HG03280 (cell line): ENCODE measurements at regions not wholly inside any gene's neighbourhood (a gene's known extent, or its start where the extent isn't known, plus 50 kb on each side); places are given as distances from the start of the nearest gene placed in this dataset.

ENCODE experiments used
- ATAC-seq: cut with Tn5 transposase; IDR thresholded peaks from one replicate; pipeline ENCODE4 v1.9.1; 2021; ENCODE audit warnings: mild to moderate bottlenecking, moderate library complexity; ENCODE audit not compliant: unreplicated experiment

DNA sequence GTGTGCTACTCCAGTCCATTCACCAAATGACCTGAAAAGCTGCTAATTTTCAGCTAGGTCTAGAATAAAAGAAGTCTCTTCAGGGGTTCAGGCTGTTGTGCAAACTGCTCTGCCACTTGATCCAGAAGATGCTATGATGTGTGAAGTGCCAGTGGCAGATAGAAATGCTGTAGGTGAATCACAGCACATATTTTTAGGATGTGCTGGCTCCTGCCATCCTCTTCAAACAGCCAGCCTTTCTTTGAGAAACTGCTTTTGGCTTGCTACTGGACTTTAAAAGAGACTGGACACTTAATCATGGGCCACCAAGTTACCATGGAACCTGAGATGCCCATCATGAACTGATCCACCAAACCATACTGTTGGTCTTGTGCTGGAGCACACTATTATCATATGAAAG is 322.1 kb downstream of the EN1 start:
- ATAC-seq, result no peak

DNA sequence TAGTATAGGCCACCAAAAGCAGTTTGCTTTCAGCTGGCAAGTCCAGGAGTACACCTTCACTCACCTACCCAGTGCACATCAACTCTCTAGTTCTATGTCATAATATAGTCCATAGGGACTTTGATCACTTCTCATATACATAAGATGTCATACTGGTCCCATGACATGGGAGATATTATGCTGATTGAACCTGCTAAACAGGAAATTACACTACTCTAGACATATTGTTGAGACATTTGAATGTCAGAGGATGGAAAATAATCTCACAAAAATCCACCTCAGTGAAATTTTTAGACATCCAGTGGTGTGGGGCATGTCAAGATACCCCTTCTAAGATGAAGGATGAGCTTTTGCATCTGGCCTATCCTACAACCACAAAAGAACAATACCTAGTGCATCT is 322.5 kb downstream of the EN1 start:
- ATAC-seq, result no peak

DNA sequence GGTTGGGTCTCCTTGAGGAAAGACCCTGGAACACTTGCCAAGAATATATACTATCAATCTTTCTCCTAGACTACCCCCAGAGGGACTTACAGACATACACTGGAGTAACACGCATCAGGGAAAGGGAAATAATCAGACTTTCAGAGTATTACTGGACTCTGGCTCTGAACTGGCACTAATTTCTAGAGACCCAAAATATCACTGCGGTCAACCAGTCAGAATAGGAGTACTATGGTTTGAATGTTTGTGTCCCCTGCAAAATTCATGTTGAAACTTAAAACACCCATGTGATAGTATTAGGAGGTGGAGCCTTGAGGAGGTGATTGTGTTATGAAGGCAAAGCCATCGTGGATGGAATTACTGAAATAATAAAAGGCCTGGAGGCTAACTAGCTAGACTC is 323.7 kb downstream of the EN1 start:
- ATAC-seq, result no peak

DNA sequence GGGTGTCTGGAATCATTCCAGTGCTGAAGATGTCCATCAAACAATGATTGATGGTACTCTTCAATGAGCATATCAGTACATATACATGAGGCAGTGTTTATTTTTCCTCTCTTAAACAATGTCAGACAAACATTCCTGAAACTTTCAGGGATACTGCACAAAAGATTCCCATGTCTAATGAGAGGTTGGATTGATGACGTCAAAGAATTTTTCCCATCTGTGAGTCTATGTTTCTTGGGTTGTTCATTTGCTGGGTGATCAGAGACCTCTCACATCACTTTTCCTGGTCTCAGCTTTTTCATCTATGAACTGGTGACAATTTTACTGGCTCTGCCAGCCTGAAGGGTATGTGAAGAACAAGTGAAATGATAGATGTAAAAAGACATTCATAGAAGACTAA is 325.5 kb downstream of the EN1 start:
- ATAC-seq, result no peak

GRCh38 chr2:118521272-118521671 is 326.2 kb downstream of the EN1 start:
- ATAC-seq, result no peak

DNA sequence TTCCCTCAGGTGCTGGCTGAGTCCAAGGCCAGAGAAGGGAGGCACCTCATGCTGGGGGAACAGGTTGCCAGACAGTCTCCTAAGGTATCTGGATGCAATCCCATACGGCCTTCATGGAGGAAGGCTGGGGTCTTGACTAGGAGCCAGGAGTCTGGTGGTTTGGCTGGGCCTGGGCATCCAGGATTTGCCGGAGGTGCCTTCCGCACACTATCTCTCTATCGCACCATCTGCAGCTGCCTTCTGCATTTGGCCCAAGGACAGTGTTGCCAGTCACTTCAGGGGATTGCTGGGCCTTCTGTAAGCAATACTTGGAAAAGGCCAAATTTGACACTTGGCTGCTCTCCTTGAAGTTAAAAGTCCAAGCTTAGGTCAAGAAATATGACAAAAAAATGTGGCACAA is 327.2 kb downstream of the EN1 start:
- ATAC-seq, result no peak

- ATAC-seq, result no peak
These were observed 327.9 kb downstream of the EN1 start for GRCh38 chr2:118519511-118519910.

DNA sequence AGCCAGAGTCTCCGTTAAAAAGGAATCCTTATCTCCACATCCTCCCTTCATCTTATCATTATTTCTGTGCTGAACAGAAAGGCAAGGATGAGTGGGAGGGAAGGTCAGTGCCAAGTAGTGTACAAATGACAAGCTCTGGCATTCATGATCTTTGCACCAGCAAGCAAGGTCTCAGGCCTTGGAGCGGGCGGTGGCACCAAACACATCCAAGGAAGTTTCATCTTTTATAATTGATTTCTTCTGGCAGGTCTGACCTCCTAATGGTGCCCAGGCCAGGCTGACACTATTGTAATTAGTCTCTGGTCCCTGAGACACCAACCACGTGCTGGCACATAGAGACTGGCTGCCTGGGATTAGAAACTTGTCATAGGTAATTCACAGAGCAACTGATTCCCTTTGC is 336.6 kb downstream of the EN1 start:
- ATAC-seq, result no peak

DNA sequence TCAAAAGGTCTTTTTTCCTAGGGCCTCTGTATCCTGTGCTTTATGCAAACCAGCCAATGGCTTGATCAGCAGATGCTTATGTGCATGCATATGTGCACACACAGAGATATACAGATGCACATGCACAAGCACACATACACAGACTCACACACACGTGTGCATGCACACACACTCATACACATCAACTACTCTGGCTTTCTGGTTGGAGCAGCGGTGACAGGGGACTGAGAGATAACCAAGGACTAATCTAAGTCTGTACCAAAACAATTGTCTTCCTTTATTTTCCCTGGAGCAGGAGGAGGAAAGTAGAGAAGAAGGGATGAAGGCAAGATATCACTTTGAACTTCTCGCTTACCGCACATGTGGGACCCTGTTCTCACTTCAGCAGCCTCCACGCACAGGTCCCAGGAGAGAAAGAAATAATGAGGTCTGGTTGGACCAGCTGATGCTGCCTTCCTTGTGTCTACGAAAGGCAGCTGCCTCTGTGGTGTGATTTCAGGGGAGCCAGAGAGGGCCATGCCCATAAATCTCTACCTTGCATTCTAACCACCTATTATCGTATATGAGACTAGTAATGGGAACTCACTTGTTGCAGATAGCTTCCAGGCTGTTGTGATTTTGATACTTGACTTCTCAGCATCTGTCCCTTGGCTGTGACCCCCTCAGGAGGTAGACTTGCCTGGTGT is 338.0 kb downstream of the EN1 start:
- ATAC-seq, result no peak

DNA sequence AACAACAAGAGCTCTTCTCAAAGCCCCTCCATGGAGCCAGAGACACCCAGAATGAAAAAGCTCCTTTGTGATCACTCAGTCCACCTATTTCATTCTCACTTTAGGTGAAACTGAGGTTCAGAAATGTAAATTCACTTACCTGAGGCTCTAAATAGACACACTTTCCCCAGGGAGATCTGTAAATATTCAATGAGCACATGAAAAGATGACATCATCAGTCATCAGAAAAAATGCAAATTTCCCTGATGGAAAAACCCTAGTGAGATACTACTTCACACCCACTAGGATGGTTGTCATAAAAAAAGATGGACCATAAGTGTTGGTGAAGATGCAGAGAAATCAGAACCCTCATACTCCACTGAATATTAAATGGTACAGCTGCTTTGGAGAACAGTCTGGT is 339.2 kb downstream of the EN1 start:
- no peak for ATAC-seq

GRCh38 chr2:118505436-118505835 is 342.0 kb downstream of the EN1 start:
- no peak for ATAC-seq

GRCh38 chr2:118502106-118502505 is 345.3 kb downstream of the EN1 start:
- no peak for ATAC-seq

DNA sequence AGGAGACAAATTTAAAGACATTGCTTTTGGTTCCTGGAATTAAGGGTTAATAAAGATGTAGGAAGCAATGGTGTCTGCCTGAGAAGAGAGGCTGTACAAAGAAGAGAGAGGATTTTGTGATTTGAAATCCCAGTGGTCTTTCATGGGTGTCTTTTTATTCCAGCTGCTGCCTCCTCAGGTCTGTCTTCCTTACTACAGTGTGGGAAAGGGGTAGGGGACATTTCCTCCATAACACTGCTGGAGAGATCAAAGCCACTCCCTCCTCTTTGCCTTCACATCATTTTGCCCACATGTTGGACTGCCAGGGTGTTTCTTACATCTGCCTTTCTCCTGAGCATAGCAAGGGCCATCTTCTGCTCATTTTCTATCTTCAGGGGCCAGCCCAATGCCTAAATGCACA is 348.5 kb downstream of the EN1 start:
- no peak for ATAC-seq

- ATAC-seq, result no peak
These were observed 350.4 kb downstream of the EN1 start for GRCh38 chr2:118496870-118497611.

DNA sequence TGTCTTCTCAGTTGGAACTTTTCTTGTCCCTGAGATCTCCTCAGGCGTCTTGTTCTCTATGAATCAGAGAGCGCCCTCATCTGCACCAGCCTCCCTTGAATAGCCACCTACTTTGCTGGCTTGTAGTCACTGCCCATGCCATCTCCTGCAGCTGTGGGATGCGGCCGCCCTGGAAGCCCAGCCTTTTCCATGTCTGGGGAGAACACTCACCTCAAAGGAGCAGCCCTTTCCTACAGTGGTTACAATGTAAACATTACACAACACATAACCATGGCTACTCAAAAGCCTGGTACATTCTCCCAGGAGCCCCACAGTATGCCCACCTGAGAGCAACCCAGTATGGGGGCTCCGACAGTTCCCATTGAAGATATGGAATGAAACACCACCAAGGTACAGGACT is 351.0 kb downstream of the EN1 start:
- no peak for ATAC-seq

DNA sequence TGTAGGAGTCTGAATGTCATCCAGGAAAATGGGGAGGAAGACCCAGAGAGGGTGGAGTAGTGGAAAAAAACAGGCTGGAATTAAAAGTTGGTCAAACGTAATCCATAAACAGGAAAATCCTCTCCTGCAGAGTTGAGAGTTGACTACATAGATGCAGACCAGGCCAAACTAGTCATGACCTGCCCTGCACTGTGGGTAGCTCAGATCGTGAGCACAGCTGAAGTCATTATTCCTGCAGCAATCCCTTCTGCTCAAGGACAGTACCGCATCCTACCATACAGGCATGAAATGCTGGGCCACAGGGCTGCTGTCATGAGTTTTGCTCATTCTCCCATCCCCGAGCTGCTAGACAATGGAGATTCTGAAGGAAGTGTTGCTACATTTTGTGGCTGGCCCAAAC is 352.2 kb downstream of the EN1 start:
- no peak for ATAC-seq

- ATAC-seq, result no peak
These were observed 354.2 kb downstream of the EN1 start for GRCh38 chr2:118493213-118493612.

DNA sequence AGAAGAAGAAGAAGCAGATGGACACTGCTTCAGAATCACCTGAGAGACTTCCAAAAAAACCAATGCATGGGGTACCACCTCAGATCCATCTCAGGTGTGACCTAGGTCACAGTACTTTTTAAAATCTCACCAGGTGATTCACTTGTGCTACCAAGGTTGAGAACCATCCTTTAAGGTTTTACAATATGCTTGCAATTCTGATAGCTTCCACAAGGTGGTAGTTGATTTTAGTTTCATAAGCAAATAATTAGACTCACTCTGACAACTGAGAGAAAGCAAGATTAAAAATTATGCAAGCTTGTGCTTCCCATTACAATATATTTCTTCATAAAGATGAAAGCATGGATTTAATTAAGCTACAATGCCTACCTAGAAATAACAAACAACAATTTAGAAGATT is 355.1 kb downstream of the EN1 start:
- no peak for ATAC-seq

DNA sequence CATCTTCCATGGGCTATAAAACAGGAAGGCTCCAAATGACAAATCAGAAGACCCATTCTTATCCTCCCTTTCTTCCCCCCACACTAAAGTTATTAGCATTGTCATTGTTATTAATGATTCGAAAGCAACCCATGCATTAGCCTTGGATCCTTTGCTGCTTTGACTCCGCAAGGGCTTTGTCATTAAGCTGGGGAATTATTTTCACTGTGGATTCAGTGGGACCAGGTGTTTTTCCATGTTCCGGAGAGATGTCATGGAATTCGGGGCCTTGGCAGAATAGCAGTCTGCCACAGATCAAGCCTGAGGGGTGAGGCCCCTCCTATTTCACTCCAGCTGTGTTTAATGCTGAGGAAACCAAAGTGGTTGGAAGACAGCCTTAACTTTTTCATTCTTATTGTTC is 357.1 kb downstream of the EN1 start:
- ATAC-seq, result no peak

- no peak for ATAC-seq
These were observed 357.6 kb downstream of the EN1 start for GRCh38 chr2:118489712-118490299.

GRCh38 chr2:118481299-118481698 is 366.1 kb downstream of the EN1 start:
- no peak for ATAC-seq

DNA sequence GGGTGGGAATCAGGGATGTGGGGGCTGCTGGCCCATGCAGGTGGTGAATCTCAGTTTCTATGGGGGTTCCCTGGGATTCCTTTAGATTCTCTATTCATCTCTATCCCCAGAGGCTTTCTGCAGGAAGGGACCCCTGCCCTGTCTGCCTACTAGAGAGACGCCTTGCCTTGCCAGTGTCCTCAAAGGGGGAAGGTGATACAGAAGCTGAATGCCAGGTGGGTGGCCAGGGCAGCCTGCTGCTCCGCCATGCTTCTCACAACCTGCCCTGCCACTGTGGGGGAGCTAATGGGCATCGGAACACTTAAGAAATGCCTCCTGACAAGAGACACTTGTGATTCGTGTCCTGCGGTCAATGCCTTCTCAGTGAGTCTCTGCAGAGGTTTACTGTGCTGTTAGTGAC is 368.4 kb downstream of the EN1 start:
- no peak for ATAC-seq
